ENCODE measurements at regions not wholly inside any gene's neighbourhood (a gene's known extent, or its start where the extent isn't known, plus 50 kb on each side); places are given as distances from the start of the nearest gene placed in this dataset.

- Mint-ChIP-seq H3K27me3 (ENCODE audit: insufficient read depth, low read depth) (peaks cover 2% of the 10 kb centered on the region), H3K4me3 (no peak overlapping the region), H3K36me3 (no peaks in the 10 kb centered on the region), H3K27ac (no peak overlapping the region), H3K9me3 (no peaks in the 10 kb centered on the region), H3K4me1 (no peaks in the 10 kb centered on the region)
- no peak overlapping the region for H3K9ac ChIP-seq
- H4K20me1 ChIP-seq (ENCODE audit: low read depth): no peaks in the 10 kb centered on the region
- no peak overlapping the region for H3K4me3 ChIP-seq
- no peaks in the 10 kb centered on the region for H3K36me3 ChIP-seq
- DNase-seq (ENCODE audit: low spot score): no peak
- H3K4me1 ChIP-seq: peaks cover 7% of the 10 kb centered on the region
- H3K9me3 ChIP-seq (ENCODE audit: low read depth): no peaks in the 10 kb centered on the region
- no peaks in the 10 kb centered on the region for H3K79me2 ChIP-seq (ENCODE audit: low read depth)
- no peak for TF ChIP-seq EZH2 (IDR thresholded peaks at IDR 0.05)
- TF ChIP-seq, protein P1, sequence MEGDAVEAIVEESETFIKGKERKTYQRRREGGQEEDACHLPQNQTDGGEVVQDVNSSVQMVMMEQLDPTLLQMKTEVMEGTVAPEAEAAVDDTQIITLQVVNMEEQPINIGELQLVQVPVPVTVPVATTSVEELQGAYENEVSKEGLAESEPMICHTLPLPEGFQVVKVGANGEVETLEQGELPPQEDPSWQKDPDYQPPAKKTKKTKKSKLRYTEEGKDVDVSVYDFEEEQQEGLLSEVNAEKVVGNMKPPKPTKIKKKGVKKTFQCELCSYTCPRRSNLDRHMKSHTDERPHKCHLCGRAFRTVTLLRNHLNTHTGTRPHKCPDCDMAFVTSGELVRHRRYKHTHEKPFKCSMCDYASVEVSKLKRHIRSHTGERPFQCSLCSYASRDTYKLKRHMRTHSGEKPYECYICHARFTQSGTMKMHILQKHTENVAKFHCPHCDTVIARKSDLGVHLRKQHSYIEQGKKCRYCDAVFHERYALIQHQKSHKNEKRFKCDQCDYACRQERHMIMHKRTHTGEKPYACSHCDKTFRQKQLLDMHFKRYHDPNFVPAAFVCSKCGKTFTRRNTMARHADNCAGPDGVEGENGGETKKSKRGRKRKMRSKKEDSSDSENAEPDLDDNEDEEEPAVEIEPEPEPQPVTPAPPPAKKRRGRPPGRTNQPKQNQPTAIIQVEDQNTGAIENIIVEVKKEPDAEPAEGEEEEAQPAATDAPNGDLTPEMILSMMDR (IDR thresholded peaks at IDR 0.05): no peak
- TF ChIP-seq EZH2phosphoT487 (IDR thresholded peaks at IDR 0.05): no peak
- H2AFZ ChIP-seq (replicated peaks): peak overlapping the region; percentile 47
- no peak overlapping the region for H3K27ac ChIP-seq
- no peak overlapping the region for H3K4me2 ChIP-seq
- no peaks in the 10 kb centered on the region for H3F3A ChIP-seq (ENCODE audit: low read depth)
- H3K27me3 ChIP-seq: no peaks in the 10 kb centered on the region
Observed at GRCh38 chr11:97990162-97990920, 1030.4 kb upstream of the CNTN5 start.

DNA sequence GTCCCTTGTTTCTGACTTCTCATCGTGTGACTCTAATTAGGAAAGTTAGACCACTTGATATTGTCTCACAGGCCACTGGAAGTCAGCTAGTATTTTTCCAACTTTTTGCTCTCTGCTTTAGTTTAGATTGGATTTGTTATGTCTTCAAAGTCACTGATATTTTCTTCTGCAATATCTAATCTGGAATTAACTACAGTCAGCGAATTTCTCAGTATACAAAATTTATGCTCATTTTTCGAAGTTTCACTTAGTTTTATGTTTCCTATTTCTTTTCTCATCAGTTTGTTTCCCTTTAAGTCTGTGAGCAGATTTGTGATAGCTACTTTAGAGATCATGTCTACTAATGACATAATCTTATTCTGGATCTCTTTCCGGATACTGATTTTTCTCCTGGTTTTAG is 1027.2 kb upstream of the CNTN5 start:
- no peaks in the 10 kb centered on the region for H3K9me3 Mint-ChIP-seq
- H3K36me3 Mint-ChIP-seq: no peaks in the 10 kb centered on the region
- no peaks in the 10 kb centered on the region for H3K9me3 ChIP-seq (ENCODE audit: low read depth)
- no peaks in the 10 kb centered on the region for H3K27me3 ChIP-seq
- no peaks in the 10 kb centered on the region for H3K79me2 ChIP-seq (ENCODE audit: low read depth)
- no peak for DNase-seq (ENCODE audit: low spot score)
- H3K4me2 ChIP-seq: no peak overlapping the region
- no peaks in the 10 kb centered on the region for H3F3A ChIP-seq (ENCODE audit: low read depth)
- no peak overlapping the region for H3K4me3 Mint-ChIP-seq
- peaks cover 19% of the 10 kb centered on the region for H3K4me1 ChIP-seq
- H3K27ac Mint-ChIP-seq: no peak overlapping the region
- H4K20me1 ChIP-seq (ENCODE audit: low read depth): no peaks in the 10 kb centered on the region
- H3K36me3 ChIP-seq: no peaks in the 10 kb centered on the region
- no peak overlapping the region for H3K4me3 ChIP-seq
- H3K4me1 Mint-ChIP-seq: peaks cover 3% of the 10 kb centered on the region
- H3K27me3 Mint-ChIP-seq (ENCODE audit: insufficient read depth, low read depth): peaks cover 2% of the 10 kb centered on the region
- TF ChIP-seq EZH2 (IDR thresholded peaks at IDR 0.05) (no peak), EZH2phosphoT487 (IDR thresholded peaks at IDR 0.05) (no peak)
- TF ChIP-seq, protein P1 (IDR thresholded peaks at IDR 0.05): no peak
- no peak overlapping the region for H3K27ac ChIP-seq
- H2AFZ ChIP-seq (replicated peaks): no peak overlapping the region
- H3K9ac ChIP-seq: no peak overlapping the region

GRCh38 chr11:97995874-97996273 is 1024.9 kb upstream of the CNTN5 start:
- Histone ChIP-seq H3K4me3 (no peak overlapping the region), H3K36me3 (no peaks in the 10 kb centered on the region), H3F3A (ENCODE audit: low read depth) (no peaks in the 10 kb centered on the region), H3K4me1 (peaks cover 19% of the 10 kb centered on the region), H3K79me2 (ENCODE audit: low read depth) (no peaks in the 10 kb centered on the region), H3K9me3 (ENCODE audit: low read depth) (no peaks in the 10 kb centered on the region), H3K27me3 (no peaks in the 10 kb centered on the region), H3K4me2 (peak overlapping the region; percentile 51), H3K9ac (no peak overlapping the region), H3K27ac (no peak overlapping the region), H4K20me1 (ENCODE audit: low read depth) (no peaks in the 10 kb centered on the region), H2AFZ (replicated peaks) (no peak overlapping the region)
- TF ChIP-seq, protein P1 (IDR thresholded peaks at IDR 0.05): no peak
- TF ChIP-seq EZH2 (IDR thresholded peaks at IDR 0.05) (no peak), EZH2phosphoT487 (IDR thresholded peaks at IDR 0.05) (no peak)
- peak; percentile 18 for DNase-seq (ENCODE audit: low spot score)
- H3K9me3 Mint-ChIP-seq: no peaks in the 10 kb centered on the region
- H3K36me3 Mint-ChIP-seq: no peaks in the 10 kb centered on the region
- H3K4me3 Mint-ChIP-seq: no peak overlapping the region
- H3K27ac Mint-ChIP-seq: no peak overlapping the region
- H3K4me1 Mint-ChIP-seq: peaks cover 3% of the 10 kb centered on the region
- H3K27me3 Mint-ChIP-seq (ENCODE audit: insufficient read depth, low read depth): peaks cover 2% of the 10 kb centered on the region
